ENCODE measurements at regions not wholly inside any gene's neighbourhood (a gene's known extent, or its start where the extent isn't known, plus 50 kb on each side); places are given as distances from the start of the nearest gene placed in this dataset.

DNA sequence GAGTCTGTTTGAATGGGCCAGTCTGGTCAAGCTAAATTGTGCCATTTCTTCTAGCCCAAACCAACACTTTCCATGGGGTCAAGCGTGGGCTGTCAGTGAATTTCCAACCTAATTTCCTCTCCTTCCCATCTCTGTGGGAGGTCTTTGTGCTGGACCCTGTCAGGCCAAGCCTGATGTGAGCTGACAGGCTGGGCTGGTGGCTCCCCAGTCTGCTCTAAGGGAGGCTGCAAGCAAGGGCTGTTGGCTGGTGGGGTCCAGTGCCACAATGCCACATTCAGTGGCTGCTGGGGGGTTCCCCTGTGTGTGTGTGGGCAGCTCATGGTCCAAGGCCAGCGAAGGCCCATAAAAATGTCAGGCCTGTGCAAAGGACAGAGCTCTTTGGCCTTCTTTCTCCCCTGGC lies 216.1 kb downstream of the OPA1 start:
- Histone ChIP-seq H3K27ac (ENCODE audit: low read depth, low read length) (no peak overlapping the region), H3K36me3 (ENCODE audit: insufficient read depth, low read length) (no peaks in the 10 kb centered on the region), H3K4me1 (ENCODE audit: insufficient read depth, low read length) (no peaks in the 10 kb centered on the region), H3K4me3 (ENCODE audit: low read depth in 1 of 2, low read length in 2 of 2) (no peak overlapping the region), H3K9ac (ENCODE audit: low read length) (no peak overlapping the region), H3K9me3 (ENCODE audit: low read length) (no peaks in the 10 kb centered on the region), H3K27me3 (ENCODE audit: control insufficient read depth in 1 of 2, insufficient read depth in 2 of 2, low read length in 2 of 2) (no peaks in the 10 kb centered on the region)

DNA sequence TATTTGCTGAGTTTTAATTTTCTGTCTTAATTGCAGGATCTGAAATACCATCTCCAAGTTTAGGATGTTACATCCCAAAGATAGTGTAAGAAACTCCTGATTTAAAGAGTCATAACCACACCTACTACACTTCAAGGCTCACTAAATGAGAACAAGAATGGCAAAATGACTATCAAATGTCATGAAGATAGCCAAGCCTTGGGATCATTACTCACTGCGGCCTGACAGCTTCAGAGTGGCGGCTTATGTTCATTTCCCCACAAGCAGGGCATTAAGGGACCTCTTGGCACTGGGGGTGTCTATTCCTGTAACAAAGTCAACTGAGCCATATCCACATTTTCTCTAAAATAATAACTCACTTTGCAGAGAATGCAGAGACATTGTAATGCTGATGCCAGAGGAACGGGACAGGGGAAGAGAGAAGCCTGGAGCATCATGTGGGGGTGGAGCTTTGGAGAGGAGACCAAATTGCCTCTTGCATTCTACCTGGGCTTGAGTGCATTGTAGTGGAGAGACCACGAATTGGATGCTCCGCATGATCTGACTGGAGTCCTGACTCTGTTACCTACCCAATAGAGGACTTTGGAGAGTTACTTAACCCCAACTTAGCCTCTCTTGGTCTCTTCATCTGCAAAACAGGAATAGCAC lies 219.2 kb downstream of the OPA1 start:
- no peaks in the 10 kb centered on the region for H3K27me3 ChIP-seq (ENCODE audit: control insufficient read depth in 1 of 2, insufficient read depth in 2 of 2, low read length in 2 of 2)
- no peak overlapping the region for H3K4me3 ChIP-seq (ENCODE audit: low read depth in 1 of 2, low read length in 2 of 2)
- H3K9me3 ChIP-seq (ENCODE audit: low read length): no peaks in the 10 kb centered on the region
- H3K36me3 ChIP-seq (ENCODE audit: insufficient read depth, low read length): no peaks in the 10 kb centered on the region
- no peak overlapping the region for H3K9ac ChIP-seq (ENCODE audit: low read length)
- peaks cover 1% of the 10 kb centered on the region for H3K4me1 ChIP-seq (ENCODE audit: insufficient read depth, low read length)
- no peak overlapping the region for H3K27ac ChIP-seq (ENCODE audit: low read depth, low read length)

DNA sequence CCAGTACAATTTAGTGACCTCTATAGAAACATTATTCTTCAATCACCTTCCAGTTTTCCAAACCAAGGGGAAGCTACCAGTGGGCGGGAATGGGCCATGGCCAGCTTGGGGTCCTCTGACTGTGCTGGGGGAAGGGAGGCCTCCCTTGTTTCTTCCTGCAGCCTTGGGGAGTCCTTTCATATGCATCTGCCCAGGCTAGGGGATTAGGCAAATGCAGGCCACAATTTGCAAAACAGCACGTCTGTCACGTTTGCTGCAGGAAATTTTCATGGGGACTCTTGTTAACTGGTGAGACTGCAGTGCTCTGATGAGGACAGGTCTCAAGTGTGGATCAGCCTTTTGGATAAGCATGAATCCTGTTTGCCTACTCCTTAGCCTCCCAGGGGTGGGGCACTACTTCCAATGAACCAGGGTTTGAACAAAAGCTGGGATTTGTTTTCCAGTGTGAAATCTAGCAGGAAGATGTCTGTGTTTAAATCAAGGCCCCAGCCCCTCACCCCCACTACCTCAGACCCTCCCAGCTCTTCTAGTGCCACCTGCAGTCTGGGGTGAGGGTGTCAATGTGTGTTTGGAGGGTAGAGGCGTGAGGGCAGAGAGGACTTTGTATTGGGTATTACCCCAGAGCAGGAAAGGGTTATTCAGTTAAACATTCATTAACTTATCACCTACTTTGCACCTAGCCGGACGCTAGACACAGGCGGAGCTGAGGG lies 219.9 kb downstream of the OPA1 start:
- Histone ChIP-seq H3K27me3 (ENCODE audit: control insufficient read depth in 1 of 2, insufficient read depth in 2 of 2, low read length in 2 of 2) (no peaks in the 10 kb centered on the region), H3K9ac (ENCODE audit: low read length) (no peak overlapping the region), H3K9me3 (ENCODE audit: low read length) (no peaks in the 10 kb centered on the region), H3K36me3 (ENCODE audit: insufficient read depth, low read length) (no peaks in the 10 kb centered on the region), H3K27ac (ENCODE audit: low read depth, low read length) (no peak overlapping the region), H3K4me3 (ENCODE audit: low read depth in 1 of 2, low read length in 2 of 2) (no peak overlapping the region), H3K4me1 (ENCODE audit: insufficient read depth, low read length) (peaks cover 6% of the 10 kb centered on the region)

DNA sequence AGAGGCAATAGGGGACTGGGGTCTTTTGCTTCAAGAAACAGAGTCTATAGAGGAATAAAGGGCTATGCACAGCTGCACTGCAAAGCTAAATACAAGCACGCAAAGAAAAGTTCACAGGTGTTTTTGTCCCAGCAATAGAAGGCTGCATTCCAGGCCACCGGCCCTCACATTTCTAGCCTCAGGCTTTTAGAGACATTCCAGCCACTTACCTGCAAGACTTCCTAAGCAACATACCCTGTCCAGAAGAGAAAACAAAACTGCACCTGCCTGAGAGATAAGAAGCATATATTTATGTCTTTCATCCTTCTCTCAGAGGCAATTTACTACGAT lies 220.5 kb downstream of the OPA1 start:
- peaks cover 6% of the 10 kb centered on the region for H3K4me1 ChIP-seq (ENCODE audit: insufficient read depth, low read length)
- no peak overlapping the region for H3K27ac ChIP-seq (ENCODE audit: low read depth, low read length)
- no peak overlapping the region for H3K9ac ChIP-seq (ENCODE audit: low read length)

DNA sequence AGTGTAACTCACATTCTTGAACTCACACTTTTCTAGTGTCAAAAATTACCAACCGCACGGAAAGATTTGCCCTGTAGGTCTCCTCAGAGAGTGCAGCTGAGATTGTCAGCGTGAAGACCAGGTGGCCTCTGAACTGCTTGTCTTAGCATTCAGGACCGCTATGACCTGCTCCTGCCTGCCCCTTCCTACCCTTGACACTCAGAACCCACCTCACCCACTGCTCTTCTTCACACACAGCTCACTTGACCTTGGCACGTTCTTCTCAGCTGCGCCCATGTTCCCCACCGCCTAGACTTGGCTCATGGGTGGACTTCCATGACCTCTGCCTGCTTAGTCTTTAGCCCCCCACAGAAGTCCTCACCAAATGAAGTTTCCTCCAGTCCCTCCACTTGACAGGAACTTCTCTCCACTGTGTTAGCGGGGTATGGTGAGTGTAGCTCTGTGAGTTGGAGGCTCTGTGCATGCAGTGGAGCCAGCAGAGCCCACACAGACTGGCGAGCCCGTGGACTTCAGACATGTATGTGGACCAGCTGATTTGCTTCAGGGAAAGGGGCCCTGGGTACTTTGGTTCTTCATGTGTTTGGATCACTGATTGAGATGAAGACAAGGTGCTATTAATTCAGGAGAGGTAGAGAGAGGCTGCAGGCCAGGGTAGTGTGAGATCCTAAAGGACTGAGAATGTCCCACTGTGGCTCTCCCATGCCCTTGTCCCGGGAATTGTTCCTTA lies 221.3 kb downstream of the OPA1 start:
- no peaks in the 10 kb centered on the region for H3K27me3 ChIP-seq (ENCODE audit: control insufficient read depth in 1 of 2, insufficient read depth in 2 of 2, low read length in 2 of 2)
- H3K4me1 ChIP-seq (ENCODE audit: insufficient read depth, low read length): peaks cover 6% of the 10 kb centered on the region
- H3K9me3 ChIP-seq (ENCODE audit: low read length): no peaks in the 10 kb centered on the region
- H3K27ac ChIP-seq (ENCODE audit: low read depth, low read length): no peak overlapping the region
- no peak overlapping the region for H3K9ac ChIP-seq (ENCODE audit: low read length)
- no peak overlapping the region for H3K4me3 ChIP-seq (ENCODE audit: low read depth in 1 of 2, low read length in 2 of 2)
- H3K36me3 ChIP-seq (ENCODE audit: insufficient read depth, low read length): no peaks in the 10 kb centered on the region

More for the DNA sequence above, 220.5 kb downstream of the OPA1 start:
- Histone ChIP-seq H3K27me3 (ENCODE audit: control insufficient read depth in 1 of 2, insufficient read depth in 2 of 2, low read length in 2 of 2) (no peaks in the 10 kb centered on the region), H3K9me3 (ENCODE audit: low read length) (no peaks in the 10 kb centered on the region), H3K4me3 (ENCODE audit: low read depth in 1 of 2, low read length in 2 of 2) (no peak overlapping the region), H3K36me3 (ENCODE audit: insufficient read depth, low read length) (no peaks in the 10 kb centered on the region)

DNA sequence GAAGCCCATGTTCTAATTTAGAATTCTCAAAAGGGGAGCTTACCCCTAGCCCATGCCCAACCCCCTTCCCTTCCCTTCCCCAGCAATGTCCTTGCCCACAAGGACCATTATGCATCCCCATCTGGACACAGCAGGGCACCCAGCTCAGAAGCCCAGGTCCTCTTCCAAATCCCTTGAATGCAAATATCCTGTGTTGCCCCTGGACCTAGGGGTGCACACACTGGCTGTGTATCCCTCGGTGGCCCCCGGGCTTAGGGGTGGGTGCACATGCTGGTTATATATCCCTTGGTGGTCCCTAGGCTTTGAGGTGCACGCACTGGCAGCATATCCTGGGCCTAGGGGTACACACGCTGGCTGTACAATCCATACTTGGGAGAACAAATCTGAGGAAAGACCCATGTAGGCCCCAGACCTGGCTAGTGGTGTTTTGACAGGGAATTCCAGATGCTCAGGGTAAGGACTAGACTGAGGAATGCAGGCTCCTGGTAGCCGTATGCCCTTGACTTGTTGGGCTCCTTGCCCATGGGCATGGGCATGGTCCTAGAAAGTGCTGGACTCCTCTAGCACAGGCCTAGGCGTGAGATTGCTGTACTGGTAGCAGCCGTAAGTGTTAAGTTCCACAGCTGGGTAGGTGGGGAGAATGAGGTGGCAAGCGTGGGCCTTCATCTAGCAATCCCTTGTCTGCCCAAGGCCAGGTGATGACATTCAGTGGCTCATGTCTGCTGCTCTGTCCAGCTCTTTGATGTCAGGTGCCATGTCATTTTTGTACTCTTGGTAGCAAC lies 222.4 kb downstream of the OPA1 start:
- H3K9me3 ChIP-seq (ENCODE audit: low read length): no peaks in the 10 kb centered on the region
- H3K36me3 ChIP-seq (ENCODE audit: insufficient read depth, low read length): no peaks in the 10 kb centered on the region
- no peaks in the 10 kb centered on the region for H3K27me3 ChIP-seq (ENCODE audit: control insufficient read depth in 1 of 2, insufficient read depth in 2 of 2, low read length in 2 of 2)
- H3K27ac ChIP-seq (ENCODE audit: low read depth, low read length): no peak overlapping the region
- H3K9ac ChIP-seq (ENCODE audit: low read length): no peak overlapping the region
- H3K4me1 ChIP-seq (ENCODE audit: insufficient read depth, low read length): peaks cover 6% of the 10 kb centered on the region
- H3K4me3 ChIP-seq (ENCODE audit: low read depth in 1 of 2, low read length in 2 of 2): no peak overlapping the region

DNA sequence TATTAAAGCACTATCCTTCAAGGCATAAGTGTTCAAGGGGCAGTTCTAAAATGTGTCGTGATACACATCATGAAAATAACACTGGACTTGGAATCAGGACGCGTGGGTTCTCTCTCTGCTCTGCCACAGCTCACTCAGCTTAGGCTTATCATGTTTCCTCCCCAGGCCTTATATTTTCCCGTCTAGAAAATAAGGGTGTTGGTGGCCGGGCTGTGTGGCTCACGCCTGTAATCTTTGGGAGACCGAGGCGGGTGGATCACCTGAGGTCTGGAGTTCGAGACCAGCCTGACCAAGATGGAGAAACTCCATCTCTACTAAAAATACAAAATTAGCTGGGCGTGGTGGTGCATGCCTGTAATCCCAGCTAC lies 223.0 kb downstream of the OPA1 start:
- Histone ChIP-seq H3K4me1 (ENCODE audit: insufficient read depth, low read length) (peaks cover 6% of the 10 kb centered on the region), H3K4me3 (ENCODE audit: low read depth in 1 of 2, low read length in 2 of 2) (no peak overlapping the region), H3K9me3 (ENCODE audit: low read length) (no peaks in the 10 kb centered on the region), H3K36me3 (ENCODE audit: insufficient read depth, low read length) (no peaks in the 10 kb centered on the region), H3K27ac (ENCODE audit: low read depth, low read length) (no peak overlapping the region), H3K27me3 (ENCODE audit: control insufficient read depth in 1 of 2, insufficient read depth in 2 of 2, low read length in 2 of 2) (no peaks in the 10 kb centered on the region), H3K9ac (ENCODE audit: low read length) (no peak overlapping the region)

DNA sequence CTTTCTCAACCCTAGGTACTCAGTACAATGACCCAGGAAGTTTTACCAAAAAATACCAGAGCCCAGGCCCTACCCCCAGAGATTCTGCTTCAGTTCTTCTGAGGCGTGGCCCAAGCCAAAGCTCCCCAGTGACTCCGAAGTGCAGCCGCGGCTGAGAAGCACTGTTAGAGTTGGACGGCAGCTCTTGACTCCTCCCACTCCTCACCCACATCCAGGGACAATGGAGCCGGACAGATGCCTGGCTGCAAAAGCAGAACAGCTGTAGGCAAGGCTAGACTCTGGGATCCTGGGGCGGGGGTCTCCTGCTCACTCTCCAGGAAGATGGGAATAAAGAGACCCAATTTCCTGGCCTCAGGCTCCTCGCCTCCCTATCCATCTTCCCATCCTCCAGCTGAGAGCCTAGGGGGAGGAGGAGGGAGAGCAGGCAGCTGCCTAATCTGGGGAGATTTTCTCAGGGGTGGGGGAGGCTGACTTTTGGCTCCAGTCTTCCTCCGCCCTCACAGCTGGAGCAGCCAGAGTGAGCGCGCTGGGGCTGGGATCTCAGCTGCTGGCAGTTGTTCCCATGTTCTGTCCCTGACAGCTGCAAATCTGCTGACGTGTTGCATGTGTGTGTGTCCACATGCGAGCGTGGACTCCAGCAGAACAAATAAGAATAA lies 223.8 kb downstream of the OPA1 start:
- Histone ChIP-seq H3K36me3 (ENCODE audit: insufficient read depth, low read length) (no peaks in the 10 kb centered on the region), H3K9me3 (ENCODE audit: low read length) (no peaks in the 10 kb centered on the region), H3K4me1 (ENCODE audit: insufficient read depth, low read length) (peaks cover 6% of the 10 kb centered on the region), H3K9ac (ENCODE audit: low read length) (no peak overlapping the region), H3K27me3 (ENCODE audit: control insufficient read depth in 1 of 2, insufficient read depth in 2 of 2, low read length in 2 of 2) (no peaks in the 10 kb centered on the region), H3K27ac (ENCODE audit: low read depth, low read length) (no peak overlapping the region), H3K4me3 (ENCODE audit: low read depth in 1 of 2, low read length in 2 of 2) (no peak overlapping the region)

DNA sequence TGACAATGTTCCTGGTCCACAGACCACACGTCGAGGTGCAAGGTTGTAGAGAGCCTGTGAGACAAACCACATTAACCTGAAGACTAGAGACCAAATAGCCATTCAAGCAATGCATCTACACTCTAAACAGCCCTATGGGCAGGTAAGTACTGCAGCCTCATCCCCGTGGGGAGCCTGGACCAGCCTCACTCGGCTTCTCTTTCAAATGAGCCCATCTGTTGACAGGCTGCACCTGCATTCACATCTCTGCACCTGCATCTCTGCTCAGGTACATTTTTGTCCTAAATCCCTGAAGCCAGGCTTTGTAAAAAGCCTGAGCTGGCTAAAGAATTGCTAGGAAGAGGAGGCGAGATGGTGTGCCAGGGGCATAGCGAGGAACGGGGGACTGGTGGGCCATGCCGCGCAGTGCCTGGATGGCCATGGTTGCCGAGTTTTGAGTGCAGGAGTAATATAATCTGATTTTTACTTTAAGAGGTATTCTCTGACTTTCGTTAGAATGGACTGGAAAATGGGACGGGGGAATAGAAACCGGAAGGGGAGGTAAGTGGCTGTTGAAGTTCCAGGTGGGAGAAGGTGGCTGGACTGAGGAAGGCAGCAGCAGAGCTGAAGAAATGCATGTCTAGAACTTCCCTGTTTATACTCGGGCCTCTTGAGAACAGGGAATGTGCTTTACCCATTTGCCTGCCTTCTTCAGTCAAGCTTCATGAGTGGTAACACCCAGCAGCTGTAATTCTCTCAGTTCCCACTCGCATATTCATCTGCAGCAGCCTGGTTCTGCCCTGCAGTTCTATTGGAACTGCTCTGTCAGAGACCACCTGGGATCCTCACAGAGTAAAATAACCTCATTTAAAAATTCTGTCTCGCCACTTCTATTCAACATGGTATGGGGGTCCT lies 226.4 kb downstream of the OPA1 start:
- H3K27me3 ChIP-seq (ENCODE audit: control insufficient read depth in 1 of 2, insufficient read depth in 2 of 2, low read length in 2 of 2): no peaks in the 10 kb centered on the region
- H3K9ac ChIP-seq (ENCODE audit: low read length): no peak overlapping the region
- H3K36me3 ChIP-seq (ENCODE audit: insufficient read depth, low read length): no peaks in the 10 kb centered on the region
- peaks cover 6% of the 10 kb centered on the region for H3K4me1 ChIP-seq (ENCODE audit: insufficient read depth, low read length)
- H3K9me3 ChIP-seq (ENCODE audit: low read length): no peaks in the 10 kb centered on the region
- no peak overlapping the region for H3K27ac ChIP-seq (ENCODE audit: low read depth, low read length)
- H3K4me3 ChIP-seq (ENCODE audit: low read depth in 1 of 2, low read length in 2 of 2): no peak overlapping the region

DNA sequence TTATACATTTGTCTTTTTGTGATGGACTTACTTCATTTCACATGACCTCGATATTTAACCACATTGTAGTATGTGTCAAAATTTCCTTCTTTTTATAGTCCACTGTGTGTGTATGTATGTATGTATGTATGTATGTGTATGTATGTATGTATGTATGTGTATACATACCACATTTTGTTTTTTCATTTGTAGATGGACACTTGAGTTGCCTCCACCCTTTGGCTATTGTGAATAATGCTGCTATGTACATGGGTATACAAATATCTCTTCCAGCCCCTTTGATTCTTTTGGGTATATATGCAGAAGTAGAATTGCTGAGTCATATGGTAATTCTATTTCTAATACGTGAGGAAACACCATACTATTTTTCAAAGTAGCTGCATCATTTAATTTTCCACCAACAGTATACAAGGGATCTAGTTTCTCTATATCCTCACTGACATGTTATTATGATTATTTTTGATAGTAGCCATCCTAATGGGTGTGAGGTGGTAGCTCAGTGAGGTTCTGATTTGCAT lies 228.2 kb downstream of the OPA1 start:
- no peak overlapping the region for H3K4me3 ChIP-seq (ENCODE audit: low read depth in 1 of 2, low read length in 2 of 2)
- H3K9ac ChIP-seq (ENCODE audit: low read length): no peak overlapping the region
- H3K27ac ChIP-seq (ENCODE audit: low read depth, low read length): no peak overlapping the region
- H3K27me3 ChIP-seq (ENCODE audit: control insufficient read depth in 1 of 2, insufficient read depth in 2 of 2, low read length in 2 of 2): no peaks in the 10 kb centered on the region
- H3K4me1 ChIP-seq (ENCODE audit: insufficient read depth, low read length): peaks cover 6% of the 10 kb centered on the region
- H3K9me3 ChIP-seq (ENCODE audit: low read length): no peaks in the 10 kb centered on the region
- H3K36me3 ChIP-seq (ENCODE audit: insufficient read depth, low read length): no peaks in the 10 kb centered on the region
